HG03439 (cell line): ENCODE measurements at regions not wholly inside any gene's neighbourhood (a gene's known extent, or its start where the extent isn't known, plus 50 kb on each side); places are given as distances from the start of the nearest gene placed in this dataset.
"Not testable (repeated sequence)": the region's sequence is repeated elsewhere in the genome, so short reads cannot be mapped to it uniquely, and the experiment has no call there.

Experiments
- ATAC-seq: cut with Tn5 transposase; IDR thresholded peaks from one replicate; pipeline ENCODE4 v1.9.1; 2021; ENCODE audit warnings: mild to moderate bottlenecking, moderate library complexity; ENCODE audit not compliant: unreplicated experiment

GRCh38 chr4:49322610-49323572 is 336.8 kb downstream of the CWH43 start:
- not testable (repeated sequence) for ATAC-seq

GRCh38 chr4:49323573-49323940 is 337.5 kb downstream of the CWH43 start:
- ATAC-seq: not testable (repeated sequence)
